SKM-1 treated with dmso at 0.1 percent for 144 hours (cell line): ENCODE measurements at regions not wholly inside any gene's neighbourhood (a gene's known extent, or its start where the extent isn't known, plus 50 kb on each side); places are given as distances from the start of the nearest gene placed in this dataset.

Experiments
- DNase-seq: peaks from one replicate; lab custom pipeline; 2025; ENCODE audit not compliant: unreplicated experiment; lab: John Stamatoyannopoulos, UW

DNA sequence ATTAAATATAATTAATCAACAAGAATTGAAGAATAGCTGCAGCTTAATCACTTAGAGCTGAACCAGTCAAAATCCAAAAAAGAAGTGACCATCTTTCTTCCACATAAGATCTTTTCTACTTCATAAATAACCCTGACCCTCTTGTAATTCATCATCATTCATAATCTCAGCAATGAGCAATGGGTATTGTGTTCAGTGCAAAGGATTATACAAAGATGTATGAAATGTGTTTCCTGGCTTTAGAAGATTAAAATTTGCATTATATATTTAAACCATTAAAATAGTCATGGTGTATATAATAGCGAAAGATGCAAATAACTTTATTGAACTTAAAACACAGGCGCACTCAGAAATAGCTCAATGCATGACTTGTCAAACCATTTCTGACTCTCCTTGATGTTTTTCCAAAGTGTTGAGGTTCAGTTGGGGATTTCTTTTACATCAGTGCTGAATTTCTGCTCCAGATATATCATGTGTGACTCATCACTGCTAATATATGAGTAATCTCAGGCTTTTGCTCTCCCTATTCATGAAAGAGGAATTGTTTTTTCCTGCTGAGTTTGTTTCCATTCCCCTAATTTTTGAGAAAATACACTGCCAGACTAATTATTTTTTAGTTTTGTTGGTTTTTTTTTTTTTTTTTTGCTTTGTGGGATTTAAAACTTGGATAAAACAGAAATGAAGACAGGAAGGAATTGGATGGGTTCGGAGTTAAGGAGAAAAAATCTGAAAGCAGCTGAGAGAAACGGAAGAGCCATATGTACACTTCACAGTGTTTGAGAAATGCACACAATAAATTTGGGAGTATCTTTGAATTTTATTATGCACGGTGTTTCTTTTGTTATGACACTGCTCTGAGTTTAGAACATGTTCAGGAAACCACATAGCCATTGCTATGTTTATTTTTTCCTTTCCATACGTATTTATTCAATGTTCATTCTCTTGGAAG, 290.1 kb upstream of the PCDH7 start:
- no peak for DNase-seq

DNA sequence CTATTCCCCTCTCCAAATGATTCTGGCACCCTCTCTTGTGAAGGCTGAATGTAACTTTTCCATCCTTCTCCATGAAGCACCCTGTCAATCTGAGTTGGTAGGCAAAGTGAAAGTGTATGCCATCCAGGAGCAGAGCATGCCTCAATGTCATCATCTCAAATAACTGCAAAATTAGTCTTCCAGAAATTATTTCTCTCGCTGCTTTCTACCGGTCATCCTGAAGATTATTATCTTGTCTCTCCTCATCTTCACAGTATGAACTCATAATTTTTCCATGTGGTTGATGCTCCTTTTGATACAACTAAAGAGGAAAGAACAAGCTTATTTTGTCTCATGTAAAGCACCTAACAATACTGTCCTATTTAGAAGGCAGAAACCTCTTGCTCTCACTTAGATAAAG, 285.5 kb upstream of the PCDH7 start:
- DNase-seq = no peak

DNA sequence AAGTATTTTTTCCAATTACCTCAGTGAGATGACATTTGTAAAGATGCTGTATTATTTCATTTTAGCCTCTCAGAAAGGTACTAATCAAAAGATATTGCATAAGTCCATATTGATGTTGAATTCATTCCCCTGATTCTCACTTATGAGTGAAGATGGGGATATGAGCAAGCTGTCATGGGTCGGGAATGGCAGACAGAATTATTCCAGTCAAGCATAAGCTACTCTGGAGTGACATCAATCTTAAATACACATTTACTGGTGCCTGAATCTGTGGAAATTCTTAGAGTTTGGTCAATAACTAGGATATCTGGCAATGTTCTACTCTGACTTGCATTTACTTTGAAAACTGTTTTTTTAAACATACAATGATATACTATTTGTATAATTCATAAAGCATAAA, 283.8 kb upstream of the PCDH7 start:
- DNase-seq = no peak

DNA sequence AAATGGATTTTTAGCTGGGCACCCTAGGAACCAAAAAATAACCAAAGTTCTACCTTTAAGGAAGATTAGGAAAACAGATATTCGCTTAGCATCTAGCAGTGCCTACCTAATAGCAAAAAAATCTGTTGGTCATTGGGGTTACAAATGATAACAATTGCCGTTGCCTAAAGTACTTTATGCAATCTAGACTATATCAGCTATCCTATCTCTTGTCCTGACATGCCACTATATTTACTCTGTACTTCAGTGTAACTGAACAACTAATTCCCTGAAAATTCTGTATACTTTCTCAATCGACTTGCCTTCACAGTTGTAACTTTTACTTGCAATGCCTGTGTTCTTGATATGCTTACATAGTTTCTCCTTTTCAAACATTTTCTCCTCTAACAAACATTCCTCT, 282.9 kb upstream of the PCDH7 start:
- DNase-seq = no peak

DNA sequence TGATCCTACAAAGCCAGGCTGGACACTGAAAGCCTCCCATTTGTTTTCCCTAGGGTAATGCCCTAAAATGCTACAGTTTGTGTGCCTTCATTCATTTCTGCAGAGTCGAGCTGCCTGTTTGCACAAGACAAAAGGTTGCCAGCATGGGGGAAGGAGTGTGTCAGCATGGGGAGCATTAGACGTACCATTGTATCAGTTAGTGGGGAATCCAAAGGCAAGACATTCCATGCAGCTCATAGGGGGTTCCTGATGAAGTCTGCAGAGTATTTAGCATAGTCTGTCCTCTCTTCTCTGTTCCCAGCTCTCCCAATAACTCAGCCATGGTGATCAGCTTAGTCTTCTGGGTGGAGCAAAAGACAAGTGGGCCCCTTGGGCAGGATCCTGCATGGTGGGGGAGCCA, 276.9 kb upstream of the PCDH7 start:
- DNase-seq = no peak

DNA sequence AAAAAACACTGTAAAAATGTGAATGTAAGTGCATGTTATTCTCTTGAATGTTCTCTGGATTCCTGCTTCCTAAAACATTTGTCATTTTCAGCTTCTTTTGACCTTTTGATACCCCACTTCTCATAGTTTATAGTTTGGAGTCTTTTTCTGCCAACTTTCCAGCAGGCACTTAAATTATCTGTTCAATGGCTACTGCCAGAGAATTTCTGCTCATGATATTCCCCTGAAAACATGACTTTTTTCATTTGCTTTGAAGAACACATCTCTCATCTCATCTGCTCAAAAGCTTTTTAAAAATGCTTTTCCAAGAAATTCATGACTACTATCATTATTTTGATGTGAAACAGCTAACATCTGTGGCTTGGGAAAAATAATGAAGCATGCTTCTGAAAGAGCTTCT, 269.7 kb upstream of the PCDH7 start:
- DNase-seq = no peak

DNA sequence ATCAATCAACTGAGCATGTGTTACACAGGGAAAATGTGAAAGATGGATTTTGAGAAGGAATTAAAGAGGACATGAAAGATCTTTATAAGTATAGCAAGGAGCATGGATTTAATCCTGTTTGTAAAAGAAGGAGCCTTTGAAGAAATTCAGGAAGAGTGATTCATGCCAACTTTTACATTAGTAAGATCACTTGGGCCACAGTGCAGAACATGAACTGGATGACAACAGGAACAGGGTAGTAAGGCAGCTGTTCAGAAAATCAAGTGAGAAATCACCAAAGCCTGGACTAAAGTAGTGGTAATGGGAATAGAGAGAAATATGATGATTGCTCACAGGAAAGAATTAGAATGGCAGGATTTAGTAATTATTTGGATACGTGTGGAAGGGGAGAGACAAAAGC, 265.7 kb upstream of the PCDH7 start:
- DNase-seq = no peak

DNA sequence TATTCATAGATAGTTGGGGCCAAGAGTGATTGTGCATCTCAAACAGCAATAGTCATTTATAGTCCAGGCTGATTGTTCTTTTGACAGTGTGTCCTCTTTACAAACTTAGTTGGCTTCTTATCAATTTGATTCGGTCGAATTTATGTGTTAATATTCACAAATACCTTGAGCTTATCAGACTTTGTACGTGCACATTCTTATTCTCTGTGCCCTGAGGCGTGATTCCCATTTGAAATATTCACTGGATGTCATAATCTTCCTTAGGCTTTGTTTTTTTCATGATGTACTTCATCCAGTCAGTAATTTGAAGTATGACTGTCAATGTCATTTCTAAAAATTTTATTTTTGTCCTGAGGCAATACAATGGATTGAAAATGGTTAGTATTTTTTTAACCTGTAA, 263.5 kb upstream of the PCDH7 start:
- DNase-seq = no peak

DNA sequence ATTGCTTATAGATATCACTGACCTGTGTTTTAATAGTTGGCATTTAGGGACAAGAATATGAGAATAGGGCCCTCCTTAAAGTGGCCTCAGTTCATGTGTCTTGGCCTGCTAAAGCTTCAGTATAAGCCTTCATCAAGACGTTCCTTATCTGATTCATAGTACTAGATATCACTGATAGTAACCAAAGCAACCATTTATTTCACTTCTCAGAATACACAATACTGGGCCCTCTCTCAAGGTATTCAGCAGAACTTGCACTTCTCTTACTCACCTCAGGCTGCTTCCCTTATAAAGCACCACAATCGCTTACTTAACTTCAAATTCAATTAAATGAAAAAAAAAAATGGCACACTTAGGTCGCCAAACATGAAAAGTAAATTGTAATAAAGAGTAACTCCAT, 259.4 kb upstream of the PCDH7 start:
- DNase-seq = no peak

DNA sequence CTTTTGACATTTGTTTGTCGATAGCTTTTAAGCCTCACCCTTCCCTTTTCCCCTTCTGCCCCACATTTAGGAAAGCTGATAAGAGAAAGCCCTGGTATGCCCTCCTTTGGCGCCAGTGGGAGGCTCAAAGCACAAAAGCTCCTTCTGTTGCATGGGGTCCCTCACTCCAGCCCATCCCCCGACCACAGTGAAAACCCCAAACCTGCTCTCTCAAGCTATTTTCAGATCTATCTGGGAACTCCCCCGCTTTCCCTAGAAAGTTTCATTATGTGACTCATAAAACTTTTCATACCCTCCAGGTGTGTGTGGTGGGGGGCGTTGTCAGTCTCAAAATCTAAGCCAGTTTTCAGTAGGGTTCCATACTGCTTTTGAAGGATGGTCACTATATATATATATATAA, 259.0 kb upstream of the PCDH7 start:
- no peak for DNase-seq

DNA sequence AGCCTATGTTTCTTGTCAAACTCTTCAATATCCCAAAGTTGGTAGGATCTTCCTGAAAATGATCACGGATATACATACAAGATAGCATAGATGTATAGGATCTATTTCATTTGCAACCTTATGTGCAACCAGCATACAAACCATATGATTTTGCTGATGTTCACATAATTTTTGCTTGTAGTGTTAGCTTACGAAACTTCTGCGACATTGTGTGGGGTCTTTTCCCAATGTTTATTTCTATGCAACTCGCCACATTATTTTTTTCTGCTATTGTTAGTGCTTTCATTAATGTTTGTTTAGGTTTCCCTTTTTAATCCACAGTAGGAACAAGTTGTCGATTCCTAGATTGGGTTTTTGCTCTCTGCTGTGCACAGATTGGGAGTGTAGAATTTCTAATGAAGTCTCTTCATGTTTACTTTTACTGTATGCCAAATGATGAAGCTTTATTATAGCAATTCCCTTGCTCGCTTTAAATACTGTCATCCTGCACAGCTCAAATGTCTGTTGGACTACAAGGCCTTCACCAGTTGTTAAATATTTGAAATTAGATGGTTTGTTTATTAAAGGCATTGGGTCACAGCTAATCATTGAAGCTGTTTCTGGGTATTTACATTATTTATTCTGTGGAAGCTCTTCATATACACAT, 257.6 kb upstream of the PCDH7 start:
- DNase-seq = no peak

DNA sequence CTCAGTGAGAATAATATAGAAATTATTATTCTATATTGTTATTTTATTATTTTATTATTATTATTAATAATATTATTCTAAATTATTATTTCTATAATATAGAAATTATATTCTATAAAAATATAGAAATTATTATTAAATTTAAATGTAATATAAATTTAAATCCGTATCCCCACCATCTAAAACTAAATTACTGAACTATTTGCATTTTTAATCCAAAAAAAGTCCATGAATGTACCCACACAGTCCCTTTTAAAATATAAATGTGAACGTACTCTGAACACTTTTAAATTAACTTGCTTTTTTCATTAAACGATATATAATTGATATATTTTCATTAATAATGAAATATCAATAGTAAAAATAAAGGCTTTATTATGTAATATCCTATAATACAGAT, 248.3 kb upstream of the PCDH7 start:
- no peak for DNase-seq

DNA sequence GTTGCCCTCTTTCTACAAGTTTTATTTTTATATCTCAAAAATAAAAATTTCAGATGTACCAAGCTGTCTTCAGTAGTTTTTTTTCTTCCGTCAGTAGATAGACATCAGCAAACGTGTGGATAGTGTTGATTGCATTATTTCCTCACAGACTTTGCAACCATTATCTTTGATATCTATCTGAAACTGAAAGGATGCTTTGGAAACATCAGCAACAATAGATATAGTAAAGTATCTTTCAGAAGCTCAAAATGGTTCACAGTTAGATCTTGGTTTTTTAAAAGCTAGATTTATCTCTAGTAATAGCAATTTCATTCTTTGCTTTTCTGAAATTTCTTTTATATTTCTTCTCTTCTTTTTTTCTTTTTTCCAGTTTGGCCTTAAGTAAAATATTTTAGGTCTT, 246.9 kb upstream of the PCDH7 start:
- DNase-seq = no peak

DNA sequence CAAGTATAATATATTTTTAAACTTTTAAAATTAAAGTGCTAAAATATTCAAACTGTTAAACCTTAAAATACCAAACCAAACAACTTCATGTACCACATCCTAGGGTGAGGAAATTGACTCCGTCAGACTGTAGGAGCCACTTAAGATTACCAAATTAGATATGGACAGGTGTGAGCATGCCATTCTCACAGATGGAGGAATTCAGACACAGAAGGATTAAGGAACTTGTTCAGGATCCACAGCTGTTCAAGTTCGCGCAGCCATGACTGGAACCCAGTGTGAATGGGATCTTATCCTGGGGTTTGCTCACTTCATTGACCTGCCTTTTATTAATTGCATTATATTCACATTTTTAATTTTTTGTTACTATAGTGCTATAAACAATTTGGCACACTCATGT, 224.9 kb upstream of the PCDH7 start:
- no peak for DNase-seq

DNA sequence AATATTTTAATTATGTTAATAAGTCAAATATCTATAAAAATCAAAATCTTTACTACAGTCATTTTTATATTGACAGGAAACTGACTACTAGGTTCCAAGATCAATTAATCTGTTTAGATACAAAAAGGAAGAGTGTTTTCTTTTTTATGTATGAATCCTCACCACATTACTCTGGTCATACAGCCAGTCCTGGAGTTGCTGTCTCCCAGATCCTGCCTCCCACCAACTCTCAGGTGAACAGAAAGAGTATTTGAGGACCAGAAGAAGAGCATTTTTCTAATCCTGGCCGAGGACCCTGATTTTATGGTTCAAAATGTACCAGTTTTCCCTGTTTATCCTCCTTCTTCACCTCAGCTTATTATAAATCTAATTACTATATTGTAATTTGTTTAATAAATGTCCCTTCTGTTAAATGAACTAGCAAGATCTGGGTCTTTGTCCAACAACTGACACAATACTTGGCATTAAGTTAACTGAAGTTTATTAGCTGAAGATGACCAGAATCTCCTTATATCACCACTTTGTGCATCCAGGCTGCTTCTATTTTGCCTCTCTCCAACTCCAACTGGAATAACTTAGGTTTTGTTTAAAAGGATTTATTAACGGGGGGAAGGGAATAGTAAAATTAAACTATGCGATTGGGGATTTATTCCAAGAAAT, 224.4 kb upstream of the PCDH7 start:
- DNase-seq = no peak

DNA sequence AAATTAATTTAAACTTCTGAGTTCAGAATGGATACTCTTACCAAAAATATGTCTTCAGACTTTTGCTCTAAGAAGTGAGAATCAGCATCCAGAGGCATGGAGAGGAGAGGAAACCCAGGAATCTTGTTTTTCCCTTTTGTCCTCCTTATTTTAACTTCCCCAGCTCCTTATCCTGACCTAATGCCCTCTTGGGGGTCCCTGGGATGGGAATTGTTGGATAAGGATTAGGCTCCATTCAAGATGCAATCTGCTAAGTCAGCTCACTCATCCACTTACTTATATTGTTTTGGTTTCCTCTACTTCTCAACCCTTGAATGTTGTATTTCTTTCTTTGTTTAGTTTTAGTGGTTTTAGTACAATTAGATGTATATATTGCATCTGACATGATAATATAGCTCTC, 208.4 kb upstream of the PCDH7 start:
- DNase-seq = no peak

DNA sequence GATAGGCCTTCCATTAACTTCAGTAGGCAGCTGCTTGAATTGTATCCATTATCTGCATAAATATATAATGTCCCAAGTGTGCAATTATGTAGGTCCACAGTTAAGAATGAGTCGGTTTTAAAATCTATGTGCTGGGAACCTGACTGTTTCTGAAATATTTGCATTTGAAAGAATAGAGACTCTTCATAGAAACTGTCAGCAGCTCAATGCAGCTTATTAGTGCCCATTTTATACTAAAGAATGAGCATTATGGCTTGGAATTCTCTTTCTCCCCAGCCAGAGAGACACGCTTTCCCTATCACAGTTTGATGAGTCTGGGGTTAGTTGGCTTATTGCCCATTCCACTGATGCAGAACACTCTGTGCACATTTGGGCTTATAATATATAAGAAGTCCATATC, 202.0 kb upstream of the PCDH7 start:
- no peak for DNase-seq

DNA sequence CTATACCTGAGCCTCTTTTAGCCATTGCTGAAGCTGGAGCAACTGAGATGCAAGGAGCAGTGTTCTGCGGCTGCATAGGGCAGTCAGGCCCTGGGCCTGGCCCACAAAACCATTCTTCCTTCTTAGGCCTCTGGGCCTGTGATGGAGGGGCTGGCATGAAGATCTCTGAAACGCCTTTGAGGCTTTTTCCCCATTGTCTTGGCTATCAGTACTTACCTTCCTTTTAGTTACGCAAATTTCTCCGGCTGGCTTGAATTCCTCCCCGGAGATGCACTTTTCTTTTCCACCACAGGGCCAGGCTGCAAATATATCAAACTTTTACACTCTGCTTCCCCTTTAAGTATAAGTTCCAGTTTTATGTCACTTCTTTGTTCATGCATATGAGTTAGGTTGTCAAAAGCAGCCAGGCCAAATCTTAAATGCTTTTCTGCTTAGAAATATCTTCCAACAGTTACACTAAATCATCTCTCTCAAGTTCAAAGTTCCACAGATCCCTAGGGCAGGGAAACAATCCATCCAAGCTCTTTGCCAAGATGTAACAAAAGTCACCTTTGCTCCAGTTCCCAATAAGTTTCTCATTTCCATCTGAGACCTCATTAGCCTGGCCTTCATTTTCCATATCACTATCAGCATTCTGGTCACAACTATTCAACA, 194.4 kb upstream of the PCDH7 start:
- no peak for DNase-seq

DNA sequence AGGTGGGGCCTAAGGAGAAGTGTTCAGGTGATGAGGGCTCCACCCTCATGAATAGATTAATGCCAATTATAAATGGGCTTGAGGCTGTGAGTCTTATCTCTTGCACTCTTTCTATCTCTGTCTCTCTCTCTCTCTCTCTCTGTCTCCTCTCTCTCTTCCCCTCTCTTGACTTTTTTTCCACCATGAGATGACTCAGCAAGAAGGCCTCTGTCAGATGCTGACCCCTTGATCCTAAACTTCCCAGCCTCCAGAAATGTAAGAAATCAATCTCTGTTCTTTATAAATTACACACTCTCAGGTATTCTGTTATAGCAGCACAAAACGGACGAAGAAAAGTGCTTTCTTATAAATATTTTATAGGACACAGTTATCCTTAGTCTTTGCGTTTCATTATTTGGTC, 184.9 kb upstream of the PCDH7 start:
- no peak for DNase-seq

DNA sequence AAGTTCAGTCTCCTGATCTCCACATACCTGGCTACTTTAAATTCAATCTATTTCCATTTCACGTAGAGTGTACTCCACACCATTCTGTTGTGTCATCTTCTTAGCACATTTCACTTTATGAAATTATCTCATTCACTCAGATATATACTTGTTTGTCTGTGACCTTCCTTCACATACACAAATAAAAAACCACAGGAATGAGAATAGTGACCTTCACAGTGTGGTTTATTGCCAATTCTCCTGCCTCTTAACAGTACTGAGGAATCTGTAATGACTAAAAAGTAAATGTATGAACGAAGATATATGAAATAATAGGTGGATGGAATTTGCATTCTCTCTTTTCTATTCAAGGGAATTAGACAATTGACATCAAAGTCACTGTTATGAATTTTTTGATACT, 183.9 kb upstream of the PCDH7 start:
- no peak for DNase-seq

DNA sequence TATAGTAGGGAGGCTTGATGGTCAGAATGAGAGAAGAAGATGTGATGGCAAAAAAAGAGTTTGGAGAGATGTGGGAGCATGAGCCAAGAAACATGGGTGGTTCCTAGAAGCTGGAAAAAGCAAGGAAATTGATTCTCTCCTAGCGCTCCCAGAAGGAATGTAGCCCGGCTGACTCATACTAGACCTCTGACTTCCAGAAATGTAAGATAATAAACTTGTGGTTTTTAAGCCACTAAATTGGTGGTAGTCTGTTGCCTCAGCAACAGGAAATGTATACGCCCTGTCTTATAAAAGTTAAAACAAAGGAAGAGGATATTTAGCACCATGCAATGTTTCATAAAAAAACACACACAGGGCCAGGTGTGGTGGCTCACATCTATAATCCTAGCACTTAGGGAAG, 182.7 kb upstream of the PCDH7 start:
- DNase-seq = no peak

DNA sequence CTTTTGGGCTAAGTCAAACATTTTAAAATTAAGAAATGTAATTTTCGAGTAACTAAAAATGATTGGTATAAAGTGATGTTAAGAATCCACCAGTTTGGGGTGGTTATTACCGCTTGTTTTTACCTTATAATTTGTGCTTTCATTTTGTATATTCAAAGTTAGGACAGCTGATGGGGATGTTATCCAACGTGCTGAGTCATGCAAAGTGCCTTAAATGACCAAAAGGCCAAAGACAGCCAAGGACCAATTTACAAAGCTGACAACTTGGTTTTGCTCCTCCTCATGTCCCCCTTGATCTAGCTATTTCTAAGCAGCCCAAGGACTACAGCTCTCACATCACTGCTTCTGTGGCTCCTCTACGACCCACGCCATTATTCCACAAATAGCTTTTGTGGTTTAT, 181.4 kb upstream of the PCDH7 start:
- DNase-seq = no peak
